ENCODE measurements at regions not wholly inside any gene's neighbourhood (a gene's known extent, or its start where the extent isn't known, plus 50 kb on each side); places are given as distances from the start of the nearest gene placed in this dataset.
"Not testable (repeated sequence)": the region's sequence is repeated elsewhere in the genome, so short reads cannot be mapped to it uniquely, and the experiment has no call there.

DNA sequence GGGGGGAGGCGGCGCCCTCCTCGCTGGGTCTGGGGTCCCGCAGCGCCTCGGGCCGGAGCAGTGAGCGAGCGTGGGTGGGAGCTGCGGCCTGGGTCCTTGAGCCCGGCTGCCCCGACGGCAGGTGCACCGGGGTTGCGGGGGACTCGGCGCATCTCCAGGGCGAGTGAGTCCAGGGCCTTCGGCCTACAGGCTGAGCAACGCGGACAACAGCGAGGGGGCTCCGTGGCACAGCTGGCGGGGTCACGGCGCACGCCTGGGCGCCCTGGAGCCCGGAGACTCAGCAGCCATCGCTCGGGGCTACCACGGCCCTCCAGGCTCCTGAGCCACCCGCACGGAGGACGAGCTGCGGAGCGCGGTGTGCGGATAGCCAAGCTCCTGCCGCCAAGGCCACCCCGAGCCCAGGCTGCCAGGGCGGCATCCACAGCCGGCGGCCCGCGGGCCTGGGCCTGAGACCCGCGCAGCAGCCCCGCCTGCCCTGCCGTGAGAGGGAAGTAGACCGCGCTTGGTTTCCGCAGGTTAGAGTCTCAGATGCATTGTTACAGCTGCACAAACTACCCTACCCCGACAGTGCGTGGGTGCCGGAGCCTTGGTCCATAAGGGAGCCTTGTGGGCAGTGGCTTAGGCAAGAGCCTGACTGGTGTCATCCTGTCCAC is 253.9 kb upstream of the SGCG start:
- ATAC-seq (peak in 5 of 8 donors; percentile 4 to 53 (median 21)), DNase-seq (no peak)
- WGBS, 2 donors: 27 to 34% methylated on average over 52 to 56 of the region's 56 CpGs
- H3K27me3 ChIP-seq: peaks cover 0 to 13% (median 5%) of the 10 kb centered on the region in 7 donors
- no peaks in the 10 kb centered on the region for H3K36me3 ChIP-seq
- intact Hi-C loops (cut with DNase I): no loop called here
- H3K27ac ChIP-seq: peak overlapping the region in 3 of 10 donors; percentile 21 to 42 (median 22)
- H3K4me3 ChIP-seq: peak overlapping the region in 9 of 10 donors; percentile 26 to 54 (median 48)
- no peaks in the 10 kb centered on the region for H3K9me3 ChIP-seq
- H3K4me1 ChIP-seq: peaks cover 0 to 6% (median 0%) of the 10 kb centered on the region in 9 donors
- TF ChIP-seq, protein P1, sequence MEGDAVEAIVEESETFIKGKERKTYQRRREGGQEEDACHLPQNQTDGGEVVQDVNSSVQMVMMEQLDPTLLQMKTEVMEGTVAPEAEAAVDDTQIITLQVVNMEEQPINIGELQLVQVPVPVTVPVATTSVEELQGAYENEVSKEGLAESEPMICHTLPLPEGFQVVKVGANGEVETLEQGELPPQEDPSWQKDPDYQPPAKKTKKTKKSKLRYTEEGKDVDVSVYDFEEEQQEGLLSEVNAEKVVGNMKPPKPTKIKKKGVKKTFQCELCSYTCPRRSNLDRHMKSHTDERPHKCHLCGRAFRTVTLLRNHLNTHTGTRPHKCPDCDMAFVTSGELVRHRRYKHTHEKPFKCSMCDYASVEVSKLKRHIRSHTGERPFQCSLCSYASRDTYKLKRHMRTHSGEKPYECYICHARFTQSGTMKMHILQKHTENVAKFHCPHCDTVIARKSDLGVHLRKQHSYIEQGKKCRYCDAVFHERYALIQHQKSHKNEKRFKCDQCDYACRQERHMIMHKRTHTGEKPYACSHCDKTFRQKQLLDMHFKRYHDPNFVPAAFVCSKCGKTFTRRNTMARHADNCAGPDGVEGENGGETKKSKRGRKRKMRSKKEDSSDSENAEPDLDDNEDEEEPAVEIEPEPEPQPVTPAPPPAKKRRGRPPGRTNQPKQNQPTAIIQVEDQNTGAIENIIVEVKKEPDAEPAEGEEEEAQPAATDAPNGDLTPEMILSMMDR (IDR thresholded peaks at IDR 0.05): no peak

DNA sequence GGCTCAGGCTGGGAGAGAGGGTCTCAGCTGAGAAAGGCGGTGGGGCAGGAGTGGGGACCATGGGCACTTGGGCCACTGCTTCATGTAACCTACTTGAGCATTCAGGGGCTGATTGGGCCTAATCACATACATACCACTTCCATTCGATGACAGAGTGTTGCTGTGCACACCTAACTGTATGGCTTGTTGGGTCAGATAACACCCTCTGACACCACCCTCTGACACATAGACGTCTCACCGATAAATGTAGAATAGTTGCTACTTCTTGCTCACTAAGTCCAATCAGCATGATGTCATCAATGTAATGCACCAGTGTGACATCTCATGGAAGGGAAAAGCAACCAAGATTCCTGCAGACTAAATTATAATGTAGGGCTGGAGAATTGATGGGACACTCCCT is 252.9 kb upstream of the SGCG start:
- H3K36me3 ChIP-seq; intact Hi-C loops (cut with DNase I); H3K27ac ChIP-seq; DNase-seq; ATAC-seq; H3K9me3 ChIP-seq; H3K4me3 ChIP-seq; H3K4me1 ChIP-seq: not testable (repeated sequence)
- WGBS, 2 donors: 86 to 87% methylated on average over 4 of the region's 4 CpGs
- peaks cover 0 to 13% (median 5%) of the 10 kb centered on the region in 7 donors for H3K27me3 ChIP-seq

DNA sequence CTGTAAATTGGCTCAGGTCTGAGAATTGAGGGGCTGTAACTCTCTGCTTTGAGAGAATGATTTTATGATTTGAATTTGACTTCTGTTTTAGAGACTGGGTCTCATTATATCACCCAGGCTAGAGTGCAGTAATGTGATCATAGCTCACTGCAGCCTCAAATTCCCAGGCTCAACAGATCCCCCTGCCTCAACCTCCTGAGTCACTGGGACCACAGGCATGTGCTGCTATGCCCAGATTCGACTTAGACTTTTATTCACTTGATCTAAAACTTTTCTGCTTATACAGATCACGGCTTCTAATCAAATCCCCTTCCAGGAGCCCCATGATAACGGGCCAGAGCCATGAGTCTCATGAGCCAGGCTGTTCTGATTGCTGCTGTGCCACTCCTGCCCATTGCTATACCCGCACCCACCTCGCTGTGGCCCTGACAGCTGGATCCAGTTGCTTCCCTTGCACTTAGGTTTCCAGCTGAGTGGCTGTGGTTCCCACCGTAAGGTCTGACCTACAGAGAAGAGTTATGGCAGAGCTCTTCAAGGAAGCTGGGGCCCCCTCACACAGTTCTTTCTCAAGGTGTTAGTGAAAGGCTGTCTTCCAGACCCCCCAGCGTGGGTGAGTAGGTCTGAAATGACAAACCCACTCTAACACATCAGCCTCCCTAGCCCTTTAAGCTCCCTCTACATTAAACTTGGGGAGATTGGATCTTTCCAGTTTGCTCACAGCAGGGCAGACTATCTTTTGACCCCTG is 251.2 kb upstream of the SGCG start:
- WGBS, 2 donors: 80 to 88% methylated on average over 7 of the region's 7 CpGs
- ATAC-seq: no peak
- H3K27ac ChIP-seq: no peak overlapping the region

DNA sequence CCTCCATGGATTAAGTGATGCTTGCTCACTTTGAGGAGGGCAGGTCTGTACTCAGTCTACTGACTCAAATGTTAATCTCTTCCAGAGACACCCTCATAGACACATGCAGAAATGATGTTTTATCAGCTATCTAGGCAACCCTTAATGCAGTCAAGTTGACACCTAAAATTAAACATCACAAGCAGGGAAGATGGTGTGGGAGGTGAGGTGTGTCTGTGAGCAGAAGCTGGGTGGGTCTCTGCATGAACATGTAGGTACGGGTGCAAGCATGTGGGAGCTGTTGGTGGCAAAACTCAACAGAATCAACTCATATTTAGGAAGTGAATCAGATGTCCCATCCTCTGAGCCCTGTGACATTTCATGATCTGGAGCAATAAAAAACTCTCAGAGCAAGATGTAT is 249.2 kb upstream of the SGCG start:
- H3K27me3 ChIP-seq: peaks cover 0 to 11% (median 4%) of the 10 kb centered on the region in 7 donors
- DNase-seq (no peak), ATAC-seq (no peak)
- peaks cover 0 to 4% (median 0%) of the 10 kb centered on the region in 9 donors for H3K4me1 ChIP-seq
- intact Hi-C loops (cut with DNase I): no loop called here
- WGBS, 2 donors: 82 to 88% methylated on average over 1 of the region's 1 CpG
- H3K36me3 ChIP-seq: no peaks in the 10 kb centered on the region
- no peak overlapping the region for H3K4me3 ChIP-seq
- TF ChIP-seq, protein P1 (IDR thresholded peaks at IDR 0.05): no peak
- no peaks in the 10 kb centered on the region for H3K9me3 ChIP-seq
- no peak overlapping the region for H3K27ac ChIP-seq

More for the DNA sequence above, 251.2 kb upstream of the SGCG start:
- Histone ChIP-seq H3K4me3 (no peak overlapping the region), H3K36me3 (no peaks in the 10 kb centered on the region), H3K27me3 (peaks cover 0 to 13% (median 5%) of the 10 kb centered on the region in 7 donors), H3K4me1 (peaks cover 0 to 6% (median 0%) of the 10 kb centered on the region in 9 donors), H3K9me3 (no peaks in the 10 kb centered on the region)
- TF ChIP-seq, protein P1 (IDR thresholded peaks at IDR 0.05): no peak
- DNase-seq: no peak
- intact Hi-C loops (cut with DNase I): no loop called here

DNA sequence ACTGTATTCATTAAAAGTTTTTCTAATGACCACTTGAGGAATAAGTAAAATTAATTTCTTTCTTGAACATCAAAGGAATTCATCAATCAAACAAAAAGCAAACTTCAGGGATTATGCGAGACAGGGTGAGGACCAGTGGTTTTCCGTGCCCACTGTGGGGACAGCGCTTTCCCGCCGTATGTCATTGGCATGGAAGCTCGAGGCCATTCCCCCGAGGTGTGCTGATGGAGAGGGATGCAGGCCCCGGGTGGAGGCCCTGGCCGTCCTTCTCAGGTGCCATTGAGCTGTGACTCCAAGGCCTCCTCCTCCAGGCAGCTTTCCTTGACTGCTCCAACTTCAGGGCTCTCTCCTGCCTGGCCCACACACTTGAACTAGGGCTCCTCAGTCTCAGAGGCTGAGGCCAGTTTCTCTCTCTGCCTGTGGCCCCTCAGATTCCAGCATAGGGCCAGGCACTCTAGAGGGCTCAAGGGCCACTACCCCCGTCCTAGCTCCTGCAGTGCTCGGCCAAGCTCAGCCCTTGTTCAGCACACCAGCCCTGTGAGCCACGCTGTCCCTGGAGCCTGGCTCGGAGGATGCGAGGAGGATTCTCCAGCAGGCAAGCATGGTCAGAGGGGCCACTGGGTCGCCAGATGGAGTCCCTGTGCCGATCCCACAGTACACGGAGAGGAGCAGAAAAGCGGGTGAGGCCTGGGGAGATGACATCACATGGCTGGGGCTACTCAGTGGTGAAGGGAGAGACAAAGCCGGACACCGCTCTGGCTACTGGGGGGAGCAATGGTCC is 248.0 kb upstream of the SGCG start:
- H3K4me1 ChIP-seq; H3K27me3 ChIP-seq; H3K27ac ChIP-seq; H3K4me3 ChIP-seq; intact Hi-C loops (cut with DNase I); DNase-seq; H3K9me3 ChIP-seq; H3K36me3 ChIP-seq; ATAC-seq: not testable (repeated sequence)
- 87 to 90% methylated on average over 19 to 20 of the region's 20 CpGs for WGBS, 2 donors
